ENCODE measurements at regions not wholly inside any gene's neighbourhood (a gene's known extent, or its start where the extent isn't known, plus 50 kb on each side); places are given as distances from the start of the nearest gene placed in this dataset.
A peak's percentile ranks its signal among the peaks of the same experiment; 100 is the strongest.
"Not testable (repeated sequence)": the region's sequence is repeated elsewhere in the genome, so short reads cannot be mapped to it uniquely, and the experiment has no call there.

GRCh38 chr14:55977392-55978150 is 140.6 kb upstream of the PELI2 start:
- H3K4me1 Mint-ChIP-seq (ENCODE audit: low read depth), result peaks cover 7% of the 10 kb centered on the region

GRCh38 chr14:55979096-55979495 is 139.1 kb upstream of the PELI2 start:
- Mint-ChIP-seq H3K4me3 (no peak overlapping the region), H3K4me1 (ENCODE audit: low read depth) (peaks cover 7% of the 10 kb centered on the region), H3K36me3 (ENCODE audit: insufficient read depth in 2 of 2) (peaks cover 4 to 5% of the 10 kb centered on the region in 2 donors), H3K27me3 (ENCODE audit: low read depth) (peaks cover 15% of the 10 kb centered on the region), H3K9me3 (peaks cover 5 to 7% of the 10 kb centered on the region in 2 donors), H3K27ac (no peak overlapping the region)
- ATAC-seq (replicated peaks in 1 of 2), result no peak
- DNase-seq, result no peak

More at GRCh38 chr14:55977392-55978150, 140.6 kb upstream of the PELI2 start:
- no peak for DNase-seq
- Mint-ChIP-seq H3K9me3 (peaks cover 5 to 7% of the 10 kb centered on the region in 2 donors), H3K4me3 (no peak overlapping the region), H3K27ac (no peak overlapping the region), H3K36me3 (ENCODE audit: insufficient read depth in 2 of 2) (peaks cover 4 to 5% of the 10 kb centered on the region in 2 donors), H3K27me3 (ENCODE audit: low read depth) (peaks cover 2% of the 10 kb centered on the region)
- ATAC-seq (replicated peaks in 1 of 2), result no peak

GRCh38 chr14:55979781-55980180 is 138.4 kb upstream of the PELI2 start:
- peaks cover 21% of the 10 kb centered on the region for H3K27me3 Mint-ChIP-seq (ENCODE audit: low read depth)
- no peak for DNase-seq
- no peak for ATAC-seq (replicated peaks in 1 of 2)
- H3K4me3 Mint-ChIP-seq, result no peak overlapping the region
- H3K9me3 Mint-ChIP-seq, result peaks cover 5 to 7% of the 10 kb centered on the region in 2 donors
- H3K27ac Mint-ChIP-seq, result no peak overlapping the region
- H3K36me3 Mint-ChIP-seq (ENCODE audit: insufficient read depth in 2 of 2), result peaks cover 4 to 5% of the 10 kb centered on the region in 2 donors
- H3K4me1 Mint-ChIP-seq (ENCODE audit: low read depth), result peaks cover 7% of the 10 kb centered on the region

- H3K4me1 Mint-ChIP-seq (ENCODE audit: low read depth), result peaks cover 7% of the 10 kb centered on the region
- DNase-seq, result no peak
- peaks cover 26% of the 10 kb centered on the region for H3K27me3 Mint-ChIP-seq (ENCODE audit: low read depth)
- peak; percentile 49 to 71 for ATAC-seq (replicated peaks in 1 of 2)
- H3K4me3 Mint-ChIP-seq, result no peak overlapping the region
- H3K9me3 Mint-ChIP-seq, result peaks cover 5 to 7% of the 10 kb centered on the region in 2 donors
- H3K27ac Mint-ChIP-seq, result no peak overlapping the region
- peaks cover 4 to 5% of the 10 kb centered on the region in 2 donors for H3K36me3 Mint-ChIP-seq (ENCODE audit: insufficient read depth in 2 of 2)
These were observed 137.2 kb upstream of the PELI2 start for GRCh38 chr14:55980970-55981369.

GRCh38 chr14:55986069-55986468 is 132.1 kb upstream of the PELI2 start:
- Mint-ChIP-seq H3K4me1 (ENCODE audit: low read depth) (no peaks in the 10 kb centered on the region), H3K4me3 (no peak overlapping the region), H3K27me3 (ENCODE audit: low read depth) (peaks cover 47% of the 10 kb centered on the region), H3K36me3 (ENCODE audit: insufficient read depth in 2 of 2) (no peaks in the 10 kb centered on the region), H3K9me3 (peaks cover 1 to 2% of the 10 kb centered on the region in 2 donors), H3K27ac (no peak overlapping the region)
- DNase-seq (no peak), ATAC-seq (replicated peaks in 1 of 2) (no peak)

GRCh38 chr14:56000846-56001245 is 117.4 kb upstream of the PELI2 start:
- H3K4me1 Mint-ChIP-seq (ENCODE audit: low read depth), result peaks cover 34% of the 10 kb centered on the region
- H3K27ac Mint-ChIP-seq, result no peak overlapping the region
- H3K4me3 Mint-ChIP-seq, result no peak overlapping the region
- peaks cover 7% of the 10 kb centered on the region in 2 donors for H3K36me3 Mint-ChIP-seq (ENCODE audit: insufficient read depth in 2 of 2)
- ATAC-seq (replicated peaks in 1 of 2) (no peak), DNase-seq (no peak)
- H3K27me3 Mint-ChIP-seq (ENCODE audit: low read depth), result peaks cover 69% of the 10 kb centered on the region
- peaks cover 1 to 14% of the 10 kb centered on the region in 2 donors for H3K9me3 Mint-ChIP-seq

GRCh38 chr14:56002342-56002741 is 115.9 kb upstream of the PELI2 start:
- Mint-ChIP-seq H3K36me3 (ENCODE audit: insufficient read depth in 2 of 2) (peaks cover 5 to 7% of the 10 kb centered on the region in 2 donors), H3K27me3 (ENCODE audit: low read depth) (peaks cover 58% of the 10 kb centered on the region), H3K27ac (no peak overlapping the region), H3K9me3 (peaks cover 0 to 9% of the 10 kb centered on the region in 2 donors), H3K4me3 (no peak overlapping the region), H3K4me1 (ENCODE audit: low read depth) (peaks cover 36% of the 10 kb centered on the region)
- DNase-seq (no peak), ATAC-seq (replicated peaks in 1 of 2) (no peak)

GRCh38 chr14:56002876-56003625 is 115.2 kb upstream of the PELI2 start:
- Mint-ChIP-seq H3K9me3 (peaks cover 0 to 10% of the 10 kb centered on the region in 2 donors), H3K27me3 (ENCODE audit: low read depth) (peaks cover 58% of the 10 kb centered on the region), H3K4me3 (peak overlapping the region; percentile 9 to 50), H3K4me1 (ENCODE audit: low read depth) (peaks cover 36% of the 10 kb centered on the region), H3K36me3 (ENCODE audit: insufficient read depth in 2 of 2) (peaks cover 5 to 7% of the 10 kb centered on the region in 2 donors), H3K27ac (no peak overlapping the region)
- ATAC-seq (replicated peaks in 1 of 2), result peak; percentile 92
- peak; percentile 51 to 68 for DNase-seq

GRCh38 chr14:56004323-56004722 is 113.9 kb upstream of the PELI2 start:
- Mint-ChIP-seq H3K27me3 (ENCODE audit: low read depth) (peaks cover 57% of the 10 kb centered on the region), H3K4me1 (ENCODE audit: low read depth) (peaks cover 36% of the 10 kb centered on the region), H3K4me3 (no peak overlapping the region), H3K27ac (no peak overlapping the region), H3K9me3 (peaks cover 4 to 8% of the 10 kb centered on the region in 2 donors), H3K36me3 (ENCODE audit: insufficient read depth in 2 of 2) (peaks cover under 1 to 4% of the 10 kb centered on the region in 2 donors)
- no peak for ATAC-seq (replicated peaks in 1 of 2)
- DNase-seq, result no peak

GRCh38 chr14:56004786-56005185 is 113.4 kb upstream of the PELI2 start:
- ATAC-seq (replicated peaks in 1 of 2) (peak; percentile 68 to 78), DNase-seq (peak; percentile 27 to 39)
- Mint-ChIP-seq H3K27ac (no peak overlapping the region), H3K4me3 (peak overlapping the region; percentile 55 to 58), H3K4me1 (ENCODE audit: low read depth) (peaks cover 36% of the 10 kb centered on the region), H3K36me3 (ENCODE audit: insufficient read depth in 2 of 2) (peaks cover 0 to 4% of the 10 kb centered on the region in 2 donors), H3K9me3 (peaks cover 4 to 8% of the 10 kb centered on the region in 2 donors), H3K27me3 (ENCODE audit: low read depth) (peaks cover 59% of the 10 kb centered on the region)

GRCh38 chr14:56005191-56006053 is 112.8 kb upstream of the PELI2 start:
- ATAC-seq (replicated peaks in 1 of 2), result no peak

GRCh38 chr14:56007491-56007890 is 110.7 kb upstream of the PELI2 start:
- H3K36me3 Mint-ChIP-seq (ENCODE audit: insufficient read depth in 2 of 2); DNase-seq; H3K4me3 Mint-ChIP-seq; H3K9me3 Mint-ChIP-seq; ATAC-seq (replicated peaks in 1 of 2); H3K27ac Mint-ChIP-seq: not testable (repeated sequence)
- H3K4me1 Mint-ChIP-seq (ENCODE audit: low read depth), result peaks cover 34% of the 10 kb centered on the region
- H3K27me3 Mint-ChIP-seq (ENCODE audit: low read depth), result peaks cover 42% of the 10 kb centered on the region

More at GRCh38 chr14:56005191-56006053, 112.8 kb upstream of the PELI2 start:
- Mint-ChIP-seq H3K36me3 (ENCODE audit: insufficient read depth in 2 of 2) (peaks cover 0 to 4% of the 10 kb centered on the region in 2 donors), H3K27ac (no peak overlapping the region), H3K9me3 (peaks cover 4 to 6% of the 10 kb centered on the region in 2 donors), H3K4me1 (ENCODE audit: low read depth) (peaks cover 36% of the 10 kb centered on the region), H3K4me3 (peak overlapping the region; percentile 55 to 58), H3K27me3 (ENCODE audit: low read depth) (peaks cover 55% of the 10 kb centered on the region)
- DNase-seq, result no peak

Measured in activated T-cell treated with anti-CD3 and anti-CD28 coated beads, Interleukin-2, amount 50 U/mL, for 72 hours (primary cell).